ENCODE measurements at regions not wholly inside any gene's neighbourhood (a gene's known extent, or its start where the extent isn't known, plus 50 kb on each side); places are given as distances from the start of the nearest gene placed in this dataset.

DNA sequence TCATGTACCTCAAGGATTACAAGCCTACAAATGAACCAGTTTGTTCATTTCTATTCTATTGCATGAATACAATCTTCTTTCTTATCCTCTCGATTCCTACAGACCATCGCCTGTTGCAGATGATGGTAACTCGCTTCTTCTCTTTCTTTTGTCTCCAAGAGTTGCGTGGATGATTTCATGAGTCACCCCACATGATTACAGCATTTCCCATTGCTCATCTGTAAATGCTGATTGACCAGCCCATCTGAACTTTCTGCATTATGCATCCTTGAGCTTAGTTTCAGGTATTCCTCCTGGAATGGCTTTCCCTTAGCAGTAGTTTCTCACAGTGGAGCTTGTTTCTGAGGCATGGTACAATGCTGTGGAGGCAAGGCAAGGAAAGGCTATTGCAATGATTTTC lies 109.6 kb upstream of the TOPAZ1 start:
- Histone ChIP-seq H3K9me3 (replicated peaks; ENCODE audit: control insufficient read depth, insufficient read depth, low read length) (no peaks in the 10 kb centered on the region), H3K27me3 (replicated peaks in 1 of 2; ENCODE audit: control insufficient read depth in 2 of 2, insufficient read depth in 2 of 2, low read length in 1 of 2) (peaks cover 0 to 2% of the 10 kb centered on the region in 2 experiments; a peak in 1 of 4 replicates), H3K36me3 (ENCODE audit: control insufficient read depth in 2 of 2, insufficient read depth in 2 of 2, low read length in 1 of 2) (no peaks in the 10 kb centered on the region), H3K4me2 (ENCODE audit: control insufficient read depth, insufficient read depth) (no peak overlapping the region), H3K27ac (ENCODE audit: control insufficient read depth, insufficient read depth) (no peak overlapping the region), H3K4me3 (no peak overlapping the region), H3K79me2 (ENCODE audit: control insufficient read depth, insufficient read depth, low read length) (no peaks in the 10 kb centered on the region), H3K4me1 (ENCODE audit: control insufficient read depth, insufficient read depth, low read length) (0 out of 2 replicates have a peak, but pooled peaks cover 5% of the 10 kb centered on the region), H2AFZ (ENCODE audit: control insufficient read depth, low read depth, low read length) (no peak overlapping the region), H4K20me1 (ENCODE audit: control insufficient read depth, insufficient read depth) (no peaks in the 10 kb centered on the region), H3K9ac (ENCODE audit: control insufficient read depth, insufficient read depth, low read length) (no peak overlapping the region)
- in situ Hi-C loops (cut with MboI), result no loop called here
- TF ChIP-seq CREB1 (IDR thresholded peaks at IDR 0.05; ENCODE audit: low read depth) (no peak), USF1 (IDR thresholded peaks at IDR 0.05; ENCODE audit: borderline replicate concordance, extremely low read length, insufficient read depth, low read depth, low read length) (no peak), BCL3 (IDR thresholded peaks at IDR 0.05; ENCODE audit: borderline replicate concordance, insufficient read depth, low read depth, low read length, poor library complexity, severe bottlenecking) (no peak), CHD4 (IDR thresholded peaks at IDR 0.05) (no peak), BRCA1 (IDR thresholded peaks at IDR 0.05; ENCODE audit: low read depth, low read length) (no peak), KDM1A (IDR thresholded peaks at IDR 0.05; ENCODE audit: borderline replicate concordance) (no peak), PAX8 (IDR thresholded peaks at IDR 0.05) (no peak)
- POLR2A ChIA-PET, result no interaction called here
- intact Hi-C loops (cut with micrococcal nuclease; ENCODE audit: unreplicated experiment), result no loop called here
- RAD21 ChIA-PET (ENCODE audit: unreplicated experiment), result no interaction called here
- FAIRE-seq (no peak), ATAC-seq (no peak), DNase-seq (ENCODE audit: low read depth, low spot score) (no peak)
- CTCF ChIA-PET, result interaction anchor here (1.2 kb wide), 1 partner anchor 25 kb away, joined by 3 read pairs; no protein-coding TSS in a partner anchor
- SMC1A ChIA-PET (ENCODE audit: uncharacterized antibody, unreplicated experiment), result interaction anchor here (1.2 to 2.2 kb wide), 2 partner anchors 10 to 32 kb away, joined by 3 to 5 read pairs; no protein-coding TSS in a partner anchor
- 44% methylated on average over 4 of the region's 4 CpGs for WGBS (ENCODE audit: insufficient coverage, insufficient replicate concordance, low lambda C conversion rate, missing lambda C conversion rate)
- no TSS peak for BruUV-seq (replicated peaks)
